ENCODE measurements at regions not wholly inside any gene's neighbourhood (a gene's known extent, or its start where the extent isn't known, plus 50 kb on each side); places are given as distances from the start of the nearest gene placed in this dataset.

- DNase-seq = no peak
- no peak for ATAC-seq (ENCODE audit: insufficient read depth, low FRiP score)
- Histone ChIP-seq H3K4me3 (no peak overlapping the region), H3K9me3 (ENCODE audit: control insufficient read depth in 4 of 4, insufficient read depth in 3 of 4, low read length in 3 of 4) (peaks cover 0 to 2% (median 0%) of the 10 kb centered on the region in 4 donors), H3K4me1 (ENCODE audit: control insufficient read depth in 5 of 5, insufficient read depth in 5 of 5, low read length in 5 of 5) (no peaks in the 10 kb centered on the region), H3K27ac (ENCODE audit: low read depth in 1 of 2, low read length in 1 of 2) (no peak overlapping the region), H3K27me3 (ENCODE audit: control insufficient read depth in 3 of 3, insufficient read depth in 3 of 3, low read length in 2 of 3) (no peaks in the 10 kb centered on the region), H3K9ac (ENCODE audit: insufficient read depth in 1 of 2, low read length in 2 of 2) (no peak overlapping the region), H3K36me3 (ENCODE audit: control insufficient read depth in 4 of 4, insufficient read depth in 4 of 4, low read length in 4 of 4) (no peaks in the 10 kb centered on the region)
- TF ChIP-seq, protein P1, sequence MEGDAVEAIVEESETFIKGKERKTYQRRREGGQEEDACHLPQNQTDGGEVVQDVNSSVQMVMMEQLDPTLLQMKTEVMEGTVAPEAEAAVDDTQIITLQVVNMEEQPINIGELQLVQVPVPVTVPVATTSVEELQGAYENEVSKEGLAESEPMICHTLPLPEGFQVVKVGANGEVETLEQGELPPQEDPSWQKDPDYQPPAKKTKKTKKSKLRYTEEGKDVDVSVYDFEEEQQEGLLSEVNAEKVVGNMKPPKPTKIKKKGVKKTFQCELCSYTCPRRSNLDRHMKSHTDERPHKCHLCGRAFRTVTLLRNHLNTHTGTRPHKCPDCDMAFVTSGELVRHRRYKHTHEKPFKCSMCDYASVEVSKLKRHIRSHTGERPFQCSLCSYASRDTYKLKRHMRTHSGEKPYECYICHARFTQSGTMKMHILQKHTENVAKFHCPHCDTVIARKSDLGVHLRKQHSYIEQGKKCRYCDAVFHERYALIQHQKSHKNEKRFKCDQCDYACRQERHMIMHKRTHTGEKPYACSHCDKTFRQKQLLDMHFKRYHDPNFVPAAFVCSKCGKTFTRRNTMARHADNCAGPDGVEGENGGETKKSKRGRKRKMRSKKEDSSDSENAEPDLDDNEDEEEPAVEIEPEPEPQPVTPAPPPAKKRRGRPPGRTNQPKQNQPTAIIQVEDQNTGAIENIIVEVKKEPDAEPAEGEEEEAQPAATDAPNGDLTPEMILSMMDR (IDR thresholded peaks at IDR 0.05; ENCODE audit: control extremely low read depth, extremely low read depth) = no peak
- 72 to 76% methylated on average over 6 of the region's 6 CpGs for WGBS, 2 donors
Measured at GRCh38 chr12:127230843-127231260, 1036.1 kb upstream of the TMEM132C start.

DNA sequence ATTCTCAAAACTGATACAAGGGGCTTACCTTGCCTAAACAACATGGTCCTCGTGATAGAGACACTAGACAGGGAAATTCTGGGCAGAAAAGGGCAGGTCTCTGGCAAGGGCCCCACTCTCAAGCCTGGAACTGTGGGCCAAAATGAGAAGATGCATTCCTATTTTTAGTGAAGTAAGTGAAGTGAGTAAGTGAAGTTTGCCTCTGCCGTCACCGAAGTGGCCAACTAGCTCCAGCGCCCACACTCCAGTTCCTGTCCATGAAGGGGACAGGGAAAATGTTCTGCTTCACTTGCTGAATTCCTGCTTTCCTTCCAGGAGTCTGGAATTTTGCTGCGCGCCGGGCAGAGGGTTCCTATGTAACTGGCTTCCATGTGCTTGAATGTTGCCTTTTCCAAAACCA, 1035.6 kb upstream of the TMEM132C start:
- H3K27me3 ChIP-seq (ENCODE audit: control insufficient read depth in 3 of 3, insufficient read depth in 3 of 3, low read length in 2 of 3) = no peaks in the 10 kb centered on the region
- no peak overlapping the region for H3K9ac ChIP-seq (ENCODE audit: insufficient read depth in 1 of 2, low read length in 2 of 2)
- no peak overlapping the region for H3K4me3 ChIP-seq
- H3K36me3 ChIP-seq (ENCODE audit: control insufficient read depth in 4 of 4, insufficient read depth in 4 of 4, low read length in 4 of 4) = no peaks in the 10 kb centered on the region
- ATAC-seq (ENCODE audit: insufficient read depth, low FRiP score) (no peak), DNase-seq (no peak)
- 75 to 90% methylated on average over 7 of the region's 7 CpGs for WGBS, 2 donors
- peaks cover 0 to 3% (median under 1%) of the 10 kb centered on the region in 4 donors for H3K9me3 ChIP-seq (ENCODE audit: control insufficient read depth in 4 of 4, insufficient read depth in 3 of 4, low read length in 3 of 4)
- TF ChIP-seq, protein P1 (IDR thresholded peaks at IDR 0.05; ENCODE audit: control extremely low read depth, extremely low read depth) = no peak
- no peaks in the 10 kb centered on the region for H3K4me1 ChIP-seq (ENCODE audit: control insufficient read depth in 5 of 5, insufficient read depth in 5 of 5, low read length in 5 of 5)
- H3K27ac ChIP-seq (ENCODE audit: low read depth in 1 of 2, low read length in 1 of 2) = no peak overlapping the region

GRCh38 chr12:127233016-127233415, 1034.0 kb upstream of the TMEM132C start:
- WGBS, 2 donors = 48 to 80% methylated on average over 2 of the region's 2 CpGs
- TF ChIP-seq, protein P1 (IDR thresholded peaks at IDR 0.05; ENCODE audit: control extremely low read depth, extremely low read depth) = no peak
- H3K4me1 ChIP-seq (ENCODE audit: control insufficient read depth in 5 of 5, insufficient read depth in 5 of 5, low read length in 5 of 5) = no peaks in the 10 kb centered on the region
- ATAC-seq (ENCODE audit: insufficient read depth, low FRiP score) (no peak), DNase-seq (no peak)
- H3K27ac ChIP-seq (ENCODE audit: low read depth in 1 of 2, low read length in 1 of 2) = no peak overlapping the region
- no peaks in the 10 kb centered on the region for H3K36me3 ChIP-seq (ENCODE audit: control insufficient read depth in 4 of 4, insufficient read depth in 4 of 4, low read length in 4 of 4)
- no peak overlapping the region for H3K4me3 ChIP-seq
- H3K9me3 ChIP-seq (ENCODE audit: control insufficient read depth in 4 of 4, insufficient read depth in 3 of 4, low read length in 3 of 4) = peaks cover 0 to 3% (median 1%) of the 10 kb centered on the region in 4 donors
- no peak overlapping the region for H3K9ac ChIP-seq (ENCODE audit: insufficient read depth in 1 of 2, low read length in 2 of 2)
- H3K27me3 ChIP-seq (ENCODE audit: control insufficient read depth in 3 of 3, insufficient read depth in 3 of 3, low read length in 2 of 3) = no peaks in the 10 kb centered on the region

GRCh38 chr12:127235761-127236160, 1031.2 kb upstream of the TMEM132C start:
- TF ChIP-seq, protein P1 (IDR thresholded peaks at IDR 0.05; ENCODE audit: control extremely low read depth, extremely low read depth) = no peak
- no peak overlapping the region for H3K4me3 ChIP-seq
- DNase-seq = peak in 1 of 3 donors; percentile 2
- no peaks in the 10 kb centered on the region for H3K27me3 ChIP-seq (ENCODE audit: control insufficient read depth in 3 of 3, insufficient read depth in 3 of 3, low read length in 2 of 3)
- no peaks in the 10 kb centered on the region for H3K36me3 ChIP-seq (ENCODE audit: control insufficient read depth in 4 of 4, insufficient read depth in 4 of 4, low read length in 4 of 4)
- H3K9ac ChIP-seq (ENCODE audit: insufficient read depth in 1 of 2, low read length in 2 of 2) = no peak overlapping the region
- ATAC-seq (ENCODE audit: insufficient read depth, low FRiP score) = no peak
- peaks cover 0 to 5% (median 1%) of the 10 kb centered on the region in 4 donors for H3K9me3 ChIP-seq (ENCODE audit: control insufficient read depth in 4 of 4, insufficient read depth in 3 of 4, low read length in 3 of 4)
- no peak overlapping the region for H3K27ac ChIP-seq (ENCODE audit: low read depth in 1 of 2, low read length in 1 of 2)
- H3K4me1 ChIP-seq (ENCODE audit: control insufficient read depth in 5 of 5, insufficient read depth in 5 of 5, low read length in 5 of 5) = no peaks in the 10 kb centered on the region
- 69 to 80% methylated on average over 8 of the region's 8 CpGs for WGBS, 2 donors
